ENCODE measurements at regions not wholly inside any gene's neighbourhood (a gene's known extent, or its start where the extent isn't known, plus 50 kb on each side); places are given as distances from the start of the nearest gene placed in this dataset.

- H3K4me1 ChIP-seq = no peaks in the 10 kb centered on the region
- H3K4me3 ChIP-seq = no peak overlapping the region
- H3K36me3 ChIP-seq = no peaks in the 10 kb centered on the region
- intact Hi-C loops (cut with DNase I; ENCODE audit: low total_unique reads) = no loop called here
- WGBS, 5 donors = 32 to 67% (median 53%) methylated on average over 1 of the region's 1 CpG
- H3K27me3 ChIP-seq (replicated peaks in 1 of 7) = peaks cover 0 to 4% (median 0%) of the 10 kb centered on the region in 7 donors
- no peak for DNase-seq
- H3K9me3 ChIP-seq = no peaks in the 10 kb centered on the region
- H3K27ac ChIP-seq = no peak overlapping the region
- TF ChIP-seq, protein P1, sequence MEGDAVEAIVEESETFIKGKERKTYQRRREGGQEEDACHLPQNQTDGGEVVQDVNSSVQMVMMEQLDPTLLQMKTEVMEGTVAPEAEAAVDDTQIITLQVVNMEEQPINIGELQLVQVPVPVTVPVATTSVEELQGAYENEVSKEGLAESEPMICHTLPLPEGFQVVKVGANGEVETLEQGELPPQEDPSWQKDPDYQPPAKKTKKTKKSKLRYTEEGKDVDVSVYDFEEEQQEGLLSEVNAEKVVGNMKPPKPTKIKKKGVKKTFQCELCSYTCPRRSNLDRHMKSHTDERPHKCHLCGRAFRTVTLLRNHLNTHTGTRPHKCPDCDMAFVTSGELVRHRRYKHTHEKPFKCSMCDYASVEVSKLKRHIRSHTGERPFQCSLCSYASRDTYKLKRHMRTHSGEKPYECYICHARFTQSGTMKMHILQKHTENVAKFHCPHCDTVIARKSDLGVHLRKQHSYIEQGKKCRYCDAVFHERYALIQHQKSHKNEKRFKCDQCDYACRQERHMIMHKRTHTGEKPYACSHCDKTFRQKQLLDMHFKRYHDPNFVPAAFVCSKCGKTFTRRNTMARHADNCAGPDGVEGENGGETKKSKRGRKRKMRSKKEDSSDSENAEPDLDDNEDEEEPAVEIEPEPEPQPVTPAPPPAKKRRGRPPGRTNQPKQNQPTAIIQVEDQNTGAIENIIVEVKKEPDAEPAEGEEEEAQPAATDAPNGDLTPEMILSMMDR (IDR thresholded peaks at IDR 0.05 in 8 of 11, conservative IDR thresholded peaks at IDR 0.05 in 3 of 11) = no peak
- TF ChIP-seq POLR2AphosphoS5 (IDR thresholded peaks at IDR 0.05) = no peak
- no peak for TF ChIP-seq POLR2A (IDR thresholded peaks at IDR 0.05)
Measured at GRCh38 chr1:55860326-55860725, 645.2 kb upstream of the USP24 start.

DNA sequence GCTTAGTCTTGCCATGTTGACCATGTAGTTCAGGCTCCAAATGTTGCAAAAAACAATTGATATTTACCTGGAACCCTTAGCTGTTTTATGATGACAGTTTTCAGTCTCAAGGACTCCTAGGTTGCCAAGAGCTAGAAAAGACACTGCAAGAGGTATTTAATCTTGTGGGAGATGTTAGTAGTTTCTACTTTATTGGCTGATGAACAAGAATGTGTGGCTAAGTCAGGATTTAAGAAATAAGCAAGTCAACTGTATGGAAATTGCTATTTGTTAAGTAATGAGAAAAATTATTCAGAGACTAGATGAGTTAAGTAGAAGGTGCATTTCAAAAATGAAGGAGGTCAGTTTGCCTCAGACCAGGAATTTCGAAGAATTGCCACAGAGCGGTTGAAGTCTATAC is 639.7 kb upstream of the USP24 start:
- H3K9me3 ChIP-seq = no peaks in the 10 kb centered on the region
- 41 to 98% (median 88%) methylated on average over 2 of the region's 2 CpGs for WGBS, 5 donors
- intact Hi-C loops (cut with DNase I; ENCODE audit: low total_unique reads) = no loop called here
- no peaks in the 10 kb centered on the region for H3K36me3 ChIP-seq
- no peak for DNase-seq
- H3K4me1 ChIP-seq = no peaks in the 10 kb centered on the region
- H3K27ac ChIP-seq = no peak overlapping the region
- H3K4me3 ChIP-seq = no peak overlapping the region
- H3K27me3 ChIP-seq (replicated peaks in 1 of 7) = peaks cover 0 to 4% (median 0%) of the 10 kb centered on the region in 7 donors
- TF ChIP-seq, protein P1 (IDR thresholded peaks at IDR 0.05 in 8 of 11, conservative IDR thresholded peaks at IDR 0.05 in 3 of 11) = no peak
- TF ChIP-seq POLR2AphosphoS5 (IDR thresholded peaks at IDR 0.05) = no peak
- no peak for TF ChIP-seq POLR2A (IDR thresholded peaks at IDR 0.05)

- WGBS, 5 donors = 50 to 78% (median 59%) methylated on average over 1 of the region's 1 CpG
- Histone ChIP-seq H3K27ac (no peak overlapping the region), H3K36me3 (no peaks in the 10 kb centered on the region), H3K27me3 (replicated peaks in 1 of 7) (no peaks in the 10 kb centered on the region), H3K4me3 (no peak overlapping the region), H3K4me1 (no peaks in the 10 kb centered on the region), H3K9me3 (no peaks in the 10 kb centered on the region)
- intact Hi-C loops (cut with DNase I; ENCODE audit: low total_unique reads) = no loop called here
- DNase-seq = no peak
- TF ChIP-seq POLR2AphosphoS5 (IDR thresholded peaks at IDR 0.05) = no peak
- no peak for TF ChIP-seq POLR2A (IDR thresholded peaks at IDR 0.05)
- TF ChIP-seq, protein P1 (IDR thresholded peaks at IDR 0.05 in 8 of 11, conservative IDR thresholded peaks at IDR 0.05 in 3 of 11) = no peak
Measured at GRCh38 chr1:55848906-55849305, 633.7 kb upstream of the USP24 start.

DNA sequence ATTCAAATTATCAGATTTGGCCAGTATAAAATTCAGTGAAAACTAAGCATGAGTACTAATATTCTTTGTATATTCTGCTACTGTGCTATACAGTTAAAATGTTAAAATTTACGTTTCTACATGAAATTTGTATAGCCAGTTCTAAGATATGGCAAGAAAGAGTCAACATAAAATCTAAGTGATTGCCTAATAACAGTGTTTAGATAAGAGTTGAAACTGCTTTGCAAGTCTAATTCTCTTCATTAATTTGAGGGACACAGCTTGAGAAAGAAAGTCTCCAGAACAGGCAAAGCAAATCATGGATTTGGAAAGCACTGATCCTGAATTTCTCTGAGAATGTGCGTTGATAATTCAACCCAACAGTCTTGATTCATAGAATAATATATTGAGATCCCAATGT is 630.9 kb upstream of the USP24 start:
- 79 to 92% (median 82%) methylated on average over 2 of the region's 2 CpGs for WGBS, 5 donors
- no peaks in the 10 kb centered on the region for H3K36me3 ChIP-seq

More for the DNA sequence above, 630.9 kb upstream of the USP24 start:
- DNase-seq = no peak
- intact Hi-C loops (cut with DNase I; ENCODE audit: low total_unique reads) = no loop called here
- TF ChIP-seq, protein P1 (IDR thresholded peaks at IDR 0.05 in 8 of 11, conservative IDR thresholded peaks at IDR 0.05 in 3 of 11) = no peak
- no peak for TF ChIP-seq POLR2AphosphoS5 (IDR thresholded peaks at IDR 0.05)
- TF ChIP-seq POLR2A (IDR thresholded peaks at IDR 0.05) = no peak
- Histone ChIP-seq H3K9me3 (no peaks in the 10 kb centered on the region), H3K4me3 (no peak overlapping the region), H3K27me3 (replicated peaks in 1 of 7) (no peaks in the 10 kb centered on the region), H3K4me1 (no peaks in the 10 kb centered on the region), H3K27ac (no peak overlapping the region)
